GM19025 (cell line): ENCODE measurements at regions not wholly inside any gene's neighbourhood (a gene's known extent, or its start where the extent isn't known, plus 50 kb on each side); places are given as distances from the start of the nearest gene placed in this dataset.

Experiments
- ATAC-seq: cut with Tn5 transposase; IDR thresholded peaks from one replicate; pipeline ENCODE4 v1.9.1; 2021; ENCODE audit warnings: mild to moderate bottlenecking, low read depth, moderate library complexity; ENCODE audit not compliant: unreplicated experiment

DNA sequence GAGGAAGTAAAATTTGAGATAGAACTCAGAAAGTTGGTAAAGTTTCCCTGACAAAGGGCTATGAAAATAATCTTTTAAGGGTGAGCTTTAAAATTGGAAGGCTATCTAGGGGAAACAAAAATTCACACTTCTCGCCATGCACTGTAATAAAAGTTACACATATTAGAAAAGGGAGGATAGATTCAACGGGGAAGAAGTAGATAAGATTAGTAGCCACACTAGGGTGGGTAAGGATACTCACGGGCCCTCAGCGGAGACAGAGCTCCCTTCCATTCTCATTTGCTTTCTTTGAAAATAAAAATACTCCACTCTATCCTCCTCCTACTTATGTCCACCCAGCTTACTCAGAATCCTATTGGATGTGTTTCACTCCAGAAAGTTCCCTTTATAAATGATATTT is 691.3 kb upstream of the NR2F2 start:
- ATAC-seq: no peak

- no peak for ATAC-seq
Measured at GRCh38 chr15:95644100-95644875, 686.2 kb upstream of the NR2F2 start.

DNA sequence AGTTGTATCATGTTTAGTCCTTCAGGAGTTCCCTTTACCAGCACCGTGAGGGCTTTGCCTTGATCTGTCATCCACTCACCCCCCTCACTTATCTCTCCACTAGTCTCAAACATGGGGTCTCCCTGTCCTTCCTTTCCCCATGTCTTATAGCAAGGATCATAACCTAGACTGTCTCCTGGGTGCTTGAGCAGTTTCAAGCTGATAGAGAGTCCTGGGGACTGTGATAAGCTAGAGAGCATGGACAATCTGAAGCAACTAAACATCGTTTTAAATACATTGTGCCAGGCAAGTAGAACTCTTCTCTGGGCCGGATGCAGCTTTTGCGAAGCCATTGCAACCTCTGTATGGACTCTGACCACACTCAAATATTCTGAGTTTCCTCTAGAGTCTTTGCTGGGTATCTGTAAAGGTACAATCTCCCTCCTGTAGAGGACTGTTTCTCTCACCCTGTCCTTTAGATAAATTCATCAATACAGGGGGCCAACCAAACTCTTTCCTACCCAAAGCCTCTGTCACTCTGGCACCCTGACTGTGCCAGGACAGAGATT is 684.6 kb upstream of the NR2F2 start:
- ATAC-seq: no peak

DNA sequence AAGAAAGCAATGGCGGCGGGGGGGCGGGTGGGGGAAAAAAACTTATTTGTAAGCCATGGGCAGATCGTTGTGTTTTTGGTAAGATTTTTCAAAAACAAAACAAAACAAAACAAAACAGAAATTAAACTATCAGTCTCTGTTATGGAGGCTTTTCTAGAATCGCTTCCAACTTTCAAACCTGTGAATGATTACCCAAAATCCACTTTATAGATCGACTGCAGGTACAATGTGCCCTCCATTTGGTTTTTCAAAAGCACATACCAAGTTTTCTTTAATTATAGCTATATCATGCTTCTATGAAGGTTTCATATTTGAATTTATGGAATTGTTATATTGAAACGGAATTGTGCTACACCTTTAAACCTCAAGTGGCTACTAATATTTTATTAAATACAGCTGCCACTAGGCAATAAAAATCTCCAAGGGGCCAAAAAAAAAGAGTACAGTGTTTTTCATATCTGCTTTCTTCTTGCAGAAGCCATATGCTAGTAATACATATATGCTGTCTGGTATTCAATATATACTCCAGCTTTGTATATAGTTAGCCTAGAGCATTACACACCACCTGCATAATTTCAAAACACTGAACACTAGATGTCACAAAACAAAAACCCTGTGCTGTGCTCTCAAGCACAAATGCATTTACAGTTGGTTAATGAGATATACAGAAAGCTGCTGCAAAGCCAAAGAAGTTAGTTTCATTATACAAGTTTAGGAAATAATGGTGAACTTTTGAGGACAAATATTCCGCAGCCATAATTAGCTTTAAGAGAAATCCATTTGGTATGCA is 683.8 kb upstream of the NR2F2 start:
- no peak for ATAC-seq

GRCh38 chr15:95647531-95648277 is 682.8 kb upstream of the NR2F2 start:
- ATAC-seq: no peak

GRCh38 chr15:95653361-95653805 is 677.1 kb upstream of the NR2F2 start:
- no peak for ATAC-seq

- no peak for ATAC-seq
Measured at GRCh38 chr15:95655089-95655607, 675.4 kb upstream of the NR2F2 start.

- no peak for ATAC-seq
Measured at GRCh38 chr15:95656595-95656994, 673.9 kb upstream of the NR2F2 start.

GRCh38 chr15:95658799-95659198 is 671.7 kb upstream of the NR2F2 start:
- ATAC-seq: no peak

DNA sequence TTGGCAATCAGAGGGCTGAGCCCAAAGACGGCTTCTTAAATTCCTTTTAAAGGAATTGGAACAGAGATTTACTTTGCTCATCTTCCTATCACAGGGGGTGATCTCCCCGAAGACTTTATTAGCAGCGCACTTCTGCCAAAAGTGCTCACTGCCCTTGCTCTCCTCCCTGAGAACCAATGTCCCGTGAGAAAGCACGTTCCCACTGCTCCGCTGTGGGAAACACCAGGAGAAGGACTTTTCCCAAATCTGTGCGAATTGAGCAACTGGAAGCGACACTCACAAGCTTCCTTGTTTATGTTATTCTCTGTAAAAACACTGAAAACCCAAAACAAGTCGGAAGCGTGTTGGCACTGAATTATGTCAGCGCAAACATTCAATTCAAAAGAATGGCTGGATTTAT is 670.8 kb upstream of the NR2F2 start:
- no peak for ATAC-seq

- no peak for ATAC-seq
Measured at GRCh38 chr15:95662638-95663037, 667.9 kb upstream of the NR2F2 start.

DNA sequence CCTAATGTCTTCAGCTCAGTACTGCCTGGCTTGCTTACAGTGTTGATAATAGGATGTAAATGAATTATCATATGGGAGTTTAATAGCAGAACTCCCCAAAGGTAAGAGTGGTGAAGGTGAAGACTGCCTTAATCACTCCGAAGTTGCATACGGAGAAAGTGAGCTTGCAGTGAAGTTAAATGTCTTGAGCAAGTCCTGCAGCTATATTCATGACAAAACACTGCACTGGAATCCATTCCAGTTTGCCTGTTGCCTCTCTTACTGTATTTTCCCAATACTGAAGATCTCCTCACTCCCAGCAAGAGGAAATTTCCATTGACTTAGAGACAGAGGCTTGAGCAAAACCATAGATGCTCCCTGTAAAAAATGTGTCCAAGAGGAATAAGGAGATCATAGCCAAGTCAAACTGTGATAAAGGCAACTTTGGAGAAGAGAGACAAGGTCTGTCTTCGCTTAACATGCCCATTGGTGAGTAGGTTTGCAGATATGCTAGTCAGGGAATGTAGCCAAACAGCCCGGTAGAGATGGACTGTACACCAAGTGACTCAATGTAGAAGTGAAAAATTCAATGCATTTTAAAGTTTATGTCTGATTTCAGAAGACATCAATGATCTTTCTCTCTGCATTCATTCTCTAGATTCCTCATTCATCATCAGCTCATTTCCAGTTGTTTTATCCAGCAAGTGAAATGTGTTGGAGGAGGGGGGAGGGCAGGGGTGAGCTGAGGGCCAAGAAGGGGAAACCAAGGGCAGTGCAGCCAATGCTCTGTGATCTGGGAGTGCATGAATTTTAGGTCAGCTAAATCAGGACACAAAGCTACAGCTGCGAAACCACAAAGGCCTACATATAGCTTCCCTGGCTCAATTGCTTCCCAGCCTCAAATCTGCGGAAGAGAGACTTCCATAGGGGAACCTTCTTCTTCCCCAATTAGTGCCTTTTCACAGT is 667.1 kb upstream of the NR2F2 start:
- ATAC-seq: no peak

DNA sequence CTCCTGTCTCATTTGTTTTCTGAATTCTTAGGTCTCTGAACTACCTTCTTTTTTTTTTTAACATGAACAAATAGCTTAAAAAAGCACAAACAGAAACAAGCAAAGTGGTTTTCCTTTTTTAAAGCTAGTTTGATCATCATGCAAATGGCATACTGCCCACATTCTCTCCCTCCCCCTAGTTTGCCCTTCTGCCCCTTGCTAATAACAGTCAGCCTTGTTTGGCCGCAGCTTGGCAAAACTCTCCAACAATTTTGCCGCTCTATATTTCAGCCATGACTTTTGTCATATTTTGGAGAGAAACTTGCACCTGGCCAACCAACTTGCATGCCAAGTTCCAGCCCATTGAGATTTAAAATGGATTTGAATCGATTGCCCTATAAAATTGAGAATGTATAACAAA is 666.0 kb upstream of the NR2F2 start:
- ATAC-seq: no peak

GRCh38 chr15:95669146-95669922 is 661.2 kb upstream of the NR2F2 start:
- peak; percentile 56 for ATAC-seq

GRCh38 chr15:95674031-95674430 is 656.5 kb upstream of the NR2F2 start:
- ATAC-seq: no peak

DNA sequence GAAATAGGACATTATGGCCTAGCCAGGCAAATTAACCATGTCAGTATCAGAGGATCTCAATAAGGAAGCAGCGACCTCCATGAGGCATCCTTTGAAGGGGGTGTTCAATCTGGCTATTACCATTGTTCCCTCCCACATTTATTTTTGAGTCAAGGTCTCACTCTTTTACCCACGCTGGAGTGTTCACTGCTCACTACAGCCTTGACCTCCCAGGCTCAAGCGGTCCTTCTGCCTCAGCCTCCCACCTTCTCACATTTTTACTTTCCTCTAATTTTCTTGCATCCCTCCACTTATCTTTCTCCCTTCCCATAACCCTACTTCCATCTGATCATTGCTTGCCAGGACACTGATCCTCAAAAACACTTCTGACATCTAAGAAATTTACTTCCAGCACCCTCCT is 654.0 kb upstream of the NR2F2 start:
- ATAC-seq: no peak

DNA sequence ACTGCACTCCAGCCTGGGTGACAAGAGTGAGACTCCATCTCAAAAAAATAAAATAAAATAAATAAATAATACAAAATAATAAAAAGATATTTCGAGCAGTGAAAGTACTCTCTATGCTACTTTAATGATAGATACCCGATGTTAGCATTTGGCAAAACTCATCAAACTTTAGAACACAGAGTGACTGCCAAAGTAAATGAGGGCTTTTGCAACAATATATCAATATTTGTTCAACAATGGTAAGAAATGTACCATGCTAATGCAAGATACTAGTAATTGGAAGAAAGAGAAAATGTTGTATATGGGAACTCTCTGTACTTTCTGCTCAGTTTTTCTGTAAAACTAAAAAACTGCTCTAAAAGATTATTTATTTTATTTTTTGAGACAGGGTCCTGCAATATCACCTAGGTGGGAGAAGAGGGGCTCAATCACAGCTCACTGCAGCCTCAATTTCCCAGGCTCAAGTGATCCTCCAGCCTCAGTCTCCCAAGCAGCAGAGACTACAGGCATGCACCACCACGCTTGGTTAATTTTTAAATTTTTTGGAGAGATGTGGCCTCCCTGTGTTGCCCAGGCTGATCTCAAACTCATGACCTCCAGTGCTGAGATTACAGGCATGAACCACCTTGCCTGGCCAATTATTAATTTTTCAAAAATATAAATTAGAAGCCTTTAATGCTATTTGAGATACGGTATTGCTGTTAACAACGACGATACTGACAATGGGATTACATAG is 650.5 kb upstream of the NR2F2 start:
- ATAC-seq: no peak

GRCh38 chr15:95680728-95681127 is 649.8 kb upstream of the NR2F2 start:
- ATAC-seq: no peak
